Gastroesophageal sphincter (tissue), 4 donors: ENCODE measurements at regions not wholly inside any gene's neighbourhood (a gene's known extent, or its start where the extent isn't known, plus 50 kb on each side); places are given as distances from the start of the nearest gene placed in this dataset.
A peak's percentile ranks its signal among the peaks of the same experiment; 100 is the strongest.
"Not testable (repeated sequence)": the region's sequence is repeated elsewhere in the genome, so short reads cannot be mapped to it uniquely, and the experiment has no call there.

Experiments
- ATAC-seq: fragments of 150-250 bp; one replicate; pipeline ENCODE4 v1.9.1; 2016; ENCODE audit warnings: mild to moderate bottlenecking, moderate library complexity
- H3K27ac ChIP-seq, 4 donors: fragments of 200-600 bp; sonication (generic) in 3 of 4; 1 replicate in 3 of 4; 2 replicates in 1 of 4; pipeline ENCODE4 v1.5.1; 2016 to 2019
- H3K27me3 ChIP-seq: fragments of 200-600 bp; sonication (generic); one replicate; pipeline ENCODE4 v1.5.1; 2019
- H3K36me3 ChIP-seq, 2 donors: fragments of 200-600 bp; sonication (generic); one replicate each; pipeline ENCODE4 v1.5.1; 2019; ENCODE audit warnings: control low read depth in 1 of 2
- H3K4me1 ChIP-seq, 3 donors: fragments of 200-600 bp; sonication (generic); 1 replicate in 2 of 3; 2 replicates in 1 of 3; pipeline ENCODE4 v1.5.1; 2016 to 2019; ENCODE audit warnings: control low read depth in 2 of 3
- H3K4me3 ChIP-seq, 2 donors: fragments of 200-600 bp; sonication (generic); one replicate each; pipeline ENCODE4 v1.5.1; 2019; ENCODE audit warnings: mild to moderate bottlenecking in 1 of 2, moderate library complexity in 1 of 2
- H3K9me3 ChIP-seq, 3 donors: fragments of 200-600 bp; sonication (generic); one replicate each; pipeline ENCODE4 v1.5.1; 2017 to 2019; ENCODE audit warnings: control low read depth in 2 of 3
- WGBS, 2 donors: methylation state at CpG; one replicate each; pipeline ENCODE4 v1.1.5; 2018; ENCODE audit warnings: low coverage in 1 of 2; 5-methylcytosine and 5-hydroxymethylcytosine counted together

- no CpG with 5 or more reads among the region's 3 CpGs for WGBS, 2 donors
- not testable (repeated sequence) for H3K27me3 ChIP-seq, H3K27ac ChIP-seq, H3K36me3 ChIP-seq, ATAC-seq, H3K4me3 ChIP-seq, H3K9me3 ChIP-seq, H3K4me1 ChIP-seq
Observed at GRCh38 chr1:120600442-120601041, 123.2 kb upstream of the NBPF26 start.

- not testable (repeated sequence) for H3K9me3 ChIP-seq, H3K27me3 ChIP-seq, H3K36me3 ChIP-seq, ATAC-seq, H3K4me3 ChIP-seq, H3K27ac ChIP-seq, H3K4me1 ChIP-seq
- no CpG with 5 or more reads among the region's 3 CpGs for WGBS, 2 donors
Observed at GRCh38 chr1:120607882-120608281, 115.9 kb upstream of the NBPF26 start.

- H3K27ac ChIP-seq, H3K36me3 ChIP-seq, H3K4me3 ChIP-seq, H3K9me3 ChIP-seq, H3K27me3 ChIP-seq, H3K4me1 ChIP-seq: not testable (repeated sequence)
- peak; percentile 97 for ATAC-seq
- no CpG with 5 or more reads among the region's 8 CpGs for WGBS, 2 donors
Observed at GRCh38 chr1:120608314-120609014, 115.3 kb upstream of the NBPF26 start.

- not testable (repeated sequence) for H3K9me3 ChIP-seq, H3K36me3 ChIP-seq, H3K4me3 ChIP-seq, ATAC-seq, H3K4me1 ChIP-seq, H3K27me3 ChIP-seq, H3K27ac ChIP-seq
- WGBS, 2 donors = no CpG with 5 or more reads among the region's 3 CpGs
Observed at GRCh38 chr1:120609015-120609573, 114.7 kb upstream of the NBPF26 start.

GRCh38 chr1:120609834-120610233 is 113.9 kb upstream of the NBPF26 start:
- not testable (repeated sequence) for H3K9me3 ChIP-seq, H3K27me3 ChIP-seq
- WGBS, 2 donors = no CpG with 5 or more reads among the region's 6 CpGs

GRCh38 chr1:120614931-120615639 is 108.7 kb upstream of the NBPF26 start:
- ATAC-seq = peak; percentile 89
- H3K4me1 ChIP-seq, H3K4me3 ChIP-seq, H3K36me3 ChIP-seq, H3K9me3 ChIP-seq, H3K27ac ChIP-seq, H3K27me3 ChIP-seq: not testable (repeated sequence)
- WGBS, 2 donors = no CpG with 5 or more reads among the region's 4 CpGs

More at GRCh38 chr1:120609834-120610233, 113.9 kb upstream of the NBPF26 start:
- not testable (repeated sequence) for H3K27ac ChIP-seq, H3K36me3 ChIP-seq, H3K4me3 ChIP-seq, H3K4me1 ChIP-seq
- peak; percentile 76 for ATAC-seq

GRCh38 chr1:120617493-120617892 is 106.3 kb upstream of the NBPF26 start:
- not testable (repeated sequence) for ATAC-seq, H3K27ac ChIP-seq, H3K4me1 ChIP-seq, H3K36me3 ChIP-seq, H3K4me3 ChIP-seq, H3K9me3 ChIP-seq, H3K27me3 ChIP-seq
- WGBS, 2 donors = no CpG with 5 or more reads among the region's 3 CpGs

- not testable (repeated sequence) for H3K4me1 ChIP-seq, ATAC-seq, H3K9me3 ChIP-seq, H3K27ac ChIP-seq, H3K4me3 ChIP-seq, H3K27me3 ChIP-seq, H3K36me3 ChIP-seq
- no CpG with 5 or more reads among the region's 25 CpGs for WGBS, 2 donors
Observed at GRCh38 chr1:120619867-120620692, 103.7 kb upstream of the NBPF26 start.

GRCh38 chr1:120620693-120620969 is 103.1 kb upstream of the NBPF26 start:
- not testable (repeated sequence) for H3K27me3 ChIP-seq, H3K4me1 ChIP-seq, H3K27ac ChIP-seq, H3K36me3 ChIP-seq, ATAC-seq, H3K9me3 ChIP-seq, H3K4me3 ChIP-seq
- no CpG with 5 or more reads among the region's 5 CpGs for WGBS, 2 donors

- not testable (repeated sequence) for ATAC-seq, H3K27me3 ChIP-seq, H3K4me3 ChIP-seq, H3K4me1 ChIP-seq, H3K27ac ChIP-seq, H3K36me3 ChIP-seq, H3K9me3 ChIP-seq
- WGBS, 2 donors = no CpG with 5 or more reads among the region's 5 CpGs
Observed at GRCh38 chr1:120621278-120621677, 102.5 kb upstream of the NBPF26 start.

GRCh38 chr1:120623539-120623938 is 100.2 kb upstream of the NBPF26 start:
- ATAC-seq, H3K27ac ChIP-seq: not testable (repeated sequence)
- WGBS, 2 donors = no CpG with 5 or more reads among the region's 4 CpGs

GRCh38 chr1:120624565-120625064 is 99.1 kb upstream of the NBPF26 start:
- H3K9me3 ChIP-seq, H3K36me3 ChIP-seq, H3K4me1 ChIP-seq, ATAC-seq, H3K4me3 ChIP-seq, H3K27ac ChIP-seq, H3K27me3 ChIP-seq: not testable (repeated sequence)
- WGBS, 2 donors = no CpG with 5 or more reads among the region's 5 CpGs

More at GRCh38 chr1:120623539-120623938, 100.2 kb upstream of the NBPF26 start:
- not testable (repeated sequence) for H3K4me3 ChIP-seq, H3K36me3 ChIP-seq, H3K27me3 ChIP-seq, H3K4me1 ChIP-seq, H3K9me3 ChIP-seq
